IMR-90 (cell line): ENCODE measurements at regions not wholly inside any gene's neighbourhood (a gene's known extent, or its start where the extent isn't known, plus 50 kb on each side); places are given as distances from the start of the nearest gene placed in this dataset.

Experiments
- ATAC-seq: fragments of 200-7000 bp; cut with Tn5 transposase; 2 replicates; pipeline ENCODE4 v1.9.1; 2020; ENCODE audit warnings: low read depth, mild to moderate bottlenecking, moderate library complexity
- BruUV-seq: library from RNA; stranded (reverse); fragments of 400-500 nt; replicated peaks from 2 replicates; lab custom pipeline; 2021; lab: Mats Ljungman, UMichigan
- CTCF ChIA-PET: fragments of 300-600 bp; formaldehyde crosslinking; extraction: SDS; loops from one replicate; lab custom pipeline; 2021; ENCODE audit warnings: antibody characterized with exemption; lab: Yijun Ruan, JAX
- POLR2A ChIA-PET: fragments of 300-600 bp; sonication (Branson Sonifier 250); formaldehyde crosslinking; loops from one replicate; lab custom pipeline; 2022; ENCODE audit warnings: antibody characterized with exemption; ENCODE audit not compliant: unreplicated experiment; lab: Charles Lee
- DNase-seq: peaks from one replicate; pipeline ENCODE4 v3.0.0; 2013
- H2AFZ ChIP-seq: replicated peaks from 2 replicates; pipeline ENCODE3; 2013; ENCODE audit warnings: low read length, mild to moderate bottlenecking; ENCODE audit not compliant: poor library complexity
- H2AK5ac ChIP-seq: 2 replicates; pipeline ENCODE4 v1.6.1; 2013; ENCODE audit warnings: low read depth, low read length, inconsistent platforms
- H2AK9ac ChIP-seq: replicated peaks from 2 replicates; pipeline ENCODE3; 2013; ENCODE audit warnings: mild to moderate bottlenecking, low read depth, low read length, moderate library complexity; ENCODE audit not compliant: poor library complexity
- H2BK120ac ChIP-seq: 2 replicates; pipeline ENCODE4 v1.6.1; 2013; ENCODE audit warnings: low read depth, low read length, inconsistent platforms
- H2BK15ac ChIP-seq: 3 replicates; pipeline ENCODE4 v1.6.1; 2013; ENCODE audit warnings: low read depth, low read length, inconsistent platforms
- H2BK20ac ChIP-seq: 2 replicates; pipeline ENCODE4 v1.6.1; 2013; ENCODE audit warnings: low read depth, mild to moderate bottlenecking, inconsistent platforms, low read length, moderate library complexity
- H2BK5ac ChIP-seq: 2 replicates; pipeline ENCODE4 v1.6.1; 2013; ENCODE audit warnings: mild to moderate bottlenecking, low read depth, low read length, inconsistent platforms; ENCODE audit not compliant: poor library complexity, severe bottlenecking
- H3K14ac ChIP-seq: replicated peaks from 2 replicates; pipeline ENCODE4 v1.6.1; 2013; ENCODE audit warnings: low read depth, low read length, inconsistent platforms
- H3K18ac ChIP-seq: 2 replicates; pipeline ENCODE4 v1.6.1; 2013; ENCODE audit warnings: low read depth, low read length, control low read depth
- H3K23ac ChIP-seq: 2 replicates; pipeline ENCODE4 v1.6.1; 2013; ENCODE audit warnings: low read depth, low read length, inconsistent platforms
- H3K27ac ChIP-seq: 2 replicates; pipeline ENCODE4 v1.5.1; 2013; ENCODE audit warnings: mild to moderate bottlenecking, control low read depth, low read length; ENCODE audit not compliant: insufficient read depth
- H3K27me3 ChIP-seq: 2 replicates; pipeline ENCODE4 v1.6.1; 2013; ENCODE audit warnings: low read length; ENCODE audit not compliant: control insufficient read depth, insufficient read depth
- H3K36me3 ChIP-seq: 2 replicates; pipeline ENCODE4 v1.6.1; 2013; ENCODE audit warnings: low read length, mixed read lengths; ENCODE audit not compliant: control insufficient read depth, insufficient read depth
- H3K4ac ChIP-seq: 2 replicates; pipeline ENCODE4 v1.6.1; 2013; ENCODE audit warnings: low read depth, low read length, inconsistent platforms
- H3K4me1 ChIP-seq: 2 replicates; pipeline ENCODE4 v1.6.1; 2013; ENCODE audit warnings: low read length, mixed read lengths; ENCODE audit not compliant: control insufficient read depth, insufficient read depth
- H3K4me2 ChIP-seq: 2 replicates; pipeline ENCODE4 v1.6.1; 2013; ENCODE audit warnings: low read depth, mild to moderate bottlenecking, control low read depth, low read length, moderate library complexity
- H3K4me3 ChIP-seq: 2 replicates; pipeline ENCODE4 v1.5.1; 2013; ENCODE audit warnings: low read depth, mild to moderate bottlenecking, control low read depth, low read length, moderate library complexity; ENCODE audit not compliant: insufficient read depth
- H3K56ac ChIP-seq: 2 replicates; pipeline ENCODE4 v1.6.1; 2013; ENCODE audit warnings: low read length, inconsistent platforms; ENCODE audit not compliant: insufficient read depth; ENCODE audit errors: extremely low read depth
- H3K79me1 ChIP-seq, 2 experiments: 2 replicates each; pipeline ENCODE4 v1.6.1; 2013; ENCODE audit warnings: low read length in 2 of 2, inconsistent platforms in 1 of 2, low read depth in 1 of 2
- H3K9ac ChIP-seq: 2 replicates; pipeline ENCODE4 v1.6.1; 2013; ENCODE audit warnings: low read depth, low read length, control low read depth
- H3K9me1 ChIP-seq: 2 replicates; pipeline ENCODE4 v1.6.1; 2013; ENCODE audit warnings: low read length, inconsistent platforms; ENCODE audit not compliant: insufficient read depth
- H3K9me3 ChIP-seq: 2 replicates; pipeline ENCODE4 v1.6.1; 2013; ENCODE audit warnings: low read length; ENCODE audit not compliant: control insufficient read depth, insufficient read depth
- H4K20me1 ChIP-seq: 2 replicates; pipeline ENCODE4 v1.6.1; 2013; ENCODE audit warnings: low read length, inconsistent platforms; ENCODE audit not compliant: insufficient read depth
- H4K5ac ChIP-seq: 2 replicates; pipeline ENCODE4 v1.6.1; 2013; ENCODE audit warnings: mild to moderate bottlenecking, low read depth, low read length, control low read depth
- H4K8ac ChIP-seq, 2 experiments: 2 replicates each; pipeline ENCODE4 v1.6.1; 2013; ENCODE audit warnings: low read depth in 2 of 2, low read length in 2 of 2, control low read depth in 1 of 2, inconsistent platforms in 1 of 2
- H4K91ac ChIP-seq: 2 replicates; pipeline ENCODE4 v1.6.1; 2013; ENCODE audit warnings: low read depth, low read length, inconsistent platforms; ENCODE audit not compliant: insufficient read depth
- BHLHE40 ChIP-seq: fragments of 150-350 bp; IDR thresholded peaks from 2 replicates; pipeline ENCODE4 v1.6.1; 2016; ENCODE audit warnings: mild to moderate bottlenecking, low read depth, low read length
- CTCF ChIP-seq: conservative IDR thresholded peaks from 2 replicates; pipeline ENCODE4 v1.5.1; 2012; ENCODE audit warnings: mild to moderate bottlenecking, low read depth, low read length, improper control_type of control experiment
- ELK1 ChIP-seq: fragments of 150-350 bp; IDR thresholded peaks from 2 replicates; pipeline ENCODE4 v1.6.1; 2016; ENCODE audit warnings: low read depth, mild to moderate bottlenecking, low read length, moderate library complexity, borderline replicate concordance
- FOS ChIP-seq: fragments of 150-350 bp; IDR thresholded peaks from 2 replicates; pipeline ENCODE4 v1.6.1; 2016; ENCODE audit warnings: low read depth, low read length
- MAFK ChIP-seq: IDR thresholded peaks from 2 replicates; pipeline ENCODE4 v1.6.1; 2012; ENCODE audit warnings: low read depth, low read length, improper control_type of control experiment
- MAZ ChIP-seq: IDR thresholded peaks from 2 replicates; pipeline ENCODE4 v1.6.1; 2012; ENCODE audit warnings: low read depth, mild to moderate bottlenecking, low read length, improper control_type of control experiment, moderate library complexity, borderline replicate concordance
- MXI1 ChIP-seq: IDR thresholded peaks from 2 replicates; pipeline ENCODE4 v1.6.1; 2012; ENCODE audit warnings: low read depth, mild to moderate bottlenecking, low read length, moderate library complexity, borderline replicate concordance
- POLR2A ChIP-seq: IDR thresholded peaks from 2 replicates; pipeline ENCODE4 v1.6.1; 2012; ENCODE audit warnings: mild to moderate bottlenecking, low read depth, low read length
- RAD21 ChIP-seq: IDR thresholded peaks from 2 replicates; pipeline ENCODE4 v1.6.1; 2012; ENCODE audit warnings: low read length, improper control_type of control experiment
- RCOR1 ChIP-seq: IDR thresholded peaks from 2 replicates; pipeline ENCODE4 v1.6.1; 2012; ENCODE audit warnings: mild to moderate bottlenecking, low read length, improper control_type of control experiment; ENCODE audit not compliant: insufficient replicate concordance
- RFX5 ChIP-seq: IDR thresholded peaks from 2 replicates; pipeline ENCODE4 v1.8.0; 2012; ENCODE audit warnings: low read depth, mild to moderate bottlenecking, low read length, moderate library complexity
- SMC3 ChIP-seq: fragments of 150-350 bp; IDR thresholded peaks from 2 replicates; pipeline ENCODE4 v1.6.1; 2016; ENCODE audit warnings: low read depth, mild to moderate bottlenecking, antibody characterized with exemption, low read length, moderate library complexity
- USF2 ChIP-seq: fragments of 150-350 bp; IDR thresholded peaks from 2 replicates; pipeline ENCODE4 v1.6.1; 2017; ENCODE audit warnings: mild to moderate bottlenecking, antibody characterized with exemption, low read length, low read depth
- WGBS, 2 experiments: methylation state at CpG; one replicate each; pipeline versions ENCODE4 v1.1.5 to v1.1.7; 2013; ENCODE audit warnings: missing lambda C conversion rate in 2 of 2; ENCODE audit not compliant: insufficient read length in 1 of 2; ENCODE audit errors: extremely low coverage in 2 of 2; 5-methylcytosine and 5-hydroxymethylcytosine counted together
- dilution Hi-C: fragments of 300-500 bp; cut with HindIII; formaldehyde crosslinking; loops from one replicate; pipeline ENCODE4 v1.14.3; 2018; ENCODE audit warnings: low sequenced_read_pairs; ENCODE audit not compliant: unreplicated experiment
- in situ Hi-C: fragments of 300-500 bp; cut with MboI; formaldehyde crosslinking; loops from 3 replicates; pipeline ENCODE4 v1.14.3; 2019; ENCODE audit warnings: low sequenced_read_pairs, inconsistent platforms, mixed read lengths
- intact Hi-C: fragments of 100-400 bp; cut with micrococcal nuclease; formaldehyde crosslinking; loops from 2 replicates; pipeline ENCODE4 v1.10.0; 2022

- dilution Hi-C loops, result no loop called here
- Histone ChIP-seq H4K5ac (no peak overlapping the region), H3K9me3 (no peaks in the 10 kb centered on the region), H3K56ac (no peak overlapping the region), H3K18ac (no peak overlapping the region), H3K4ac (no peak overlapping the region), H3K36me3 (no peaks in the 10 kb centered on the region), H3K9me1 (peaks cover 12% of the 10 kb centered on the region; the same call in 1 of the 2 replicates), H4K91ac (no peak overlapping the region), H4K20me1 (no peaks in the 10 kb centered on the region), H3K27me3 (no peaks in the 10 kb centered on the region), H3K79me1 (no peaks in the 10 kb centered on the region), H3K4me1 (peaks cover 14% of the 10 kb centered on the region), H2BK20ac (no peak overlapping the region), H2BK15ac (no peak overlapping the region), H3K27ac (no peak overlapping the region), H4K8ac (no peak overlapping the region), H2BK5ac (no peak overlapping the region), H3K9ac (no peak overlapping the region), H3K4me2 (no peak overlapping the region), H2AK9ac (no peak overlapping the region), H2AFZ (no peak overlapping the region), H2BK120ac (no peak overlapping the region), H3K4me3 (no peak overlapping the region), H3K23ac (no peak overlapping the region), H2AK5ac (no peak overlapping the region), H3K14ac (no peak overlapping the region)
- ChIA-PET POLR2A (no interaction called here), CTCF (interaction anchor here (0.6 kb wide), 1 partner anchor 55 kb away, joined by 3 read pairs; no protein-coding TSS in a partner anchor)
- no CpG with 5 or more reads among the region's 4 CpGs for WGBS, 2 experiments
- ATAC-seq (no peak), DNase-seq (no peak)
- in situ Hi-C loops, result no loop called here
- no peak for TF ChIP-seq RAD21
- TF ChIP-seq BHLHE40, result no peak
- no peak for TF ChIP-seq RFX5
- no peak for TF ChIP-seq USF2
- no peak for TF ChIP-seq MAFK
- TF ChIP-seq SMC3, result no peak
- TF ChIP-seq RCOR1, result no peak
- no peak for TF ChIP-seq CTCF
- no peak for TF ChIP-seq FOS
- TF ChIP-seq POLR2A, result no peak
- TF ChIP-seq MXI1, result no peak
- no peak for TF ChIP-seq MAZ
- no peak for TF ChIP-seq ELK1
- intact Hi-C loops, result no loop called here
- no TSS peak for BruUV-seq
Observed at GRCh38 chr10:88036126-88036525, 172.7 kb downstream of the PTEN start.
